CD4-positive, alpha-beta T cell treated with Interleukin-12 subunit alpha and Interleukin-12 subunit beta, for 1 hour (primary cell): ENCODE measurements at regions not wholly inside any gene's neighbourhood (a gene's known extent, or its start where the extent isn't known, plus 50 kb on each side); places are given as distances from the start of the nearest gene placed in this dataset.
"Not testable (repeated sequence)": the region's sequence is repeated elsewhere in the genome, so short reads cannot be mapped to it uniquely, and the experiment has no call there.

Source experiments
- DNase-seq: peaks from one replicate; pipeline ENCODE4 v3.0.0-alpha.2; 2020

DNA sequence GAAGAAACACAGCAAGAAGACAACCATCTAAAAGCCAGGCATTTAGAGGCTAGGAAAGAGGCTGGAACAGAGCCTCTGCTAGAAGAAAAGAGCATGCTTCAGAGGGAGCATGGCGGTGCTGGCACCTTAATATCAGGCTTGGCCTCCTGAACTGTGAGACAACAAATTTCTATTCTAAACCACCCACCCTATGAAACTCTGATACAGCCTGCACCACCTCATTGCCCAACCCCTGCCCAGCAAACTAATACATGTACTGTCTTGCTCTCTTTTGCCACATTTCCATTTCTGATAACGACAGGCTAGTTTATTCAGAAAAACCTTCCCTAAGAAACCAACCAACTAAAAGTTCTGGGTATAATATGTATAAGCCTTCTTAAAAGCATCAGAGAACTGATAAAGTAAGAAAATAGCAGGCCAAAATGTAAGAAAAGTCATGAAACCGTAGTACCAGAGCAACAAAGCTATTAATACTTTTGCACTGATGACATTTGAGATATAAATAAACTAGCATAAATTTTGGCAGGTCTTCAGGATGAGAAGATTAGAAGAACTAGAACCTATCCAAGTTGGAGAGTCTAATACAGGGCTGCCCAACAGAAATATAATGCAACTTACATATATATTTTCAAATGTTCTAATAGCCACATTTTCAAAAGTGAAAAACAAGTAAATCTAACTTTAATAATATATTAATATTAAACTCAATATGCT lies 184.7 kb upstream of the HSF2 start:
- DNase-seq = no peak

DNA sequence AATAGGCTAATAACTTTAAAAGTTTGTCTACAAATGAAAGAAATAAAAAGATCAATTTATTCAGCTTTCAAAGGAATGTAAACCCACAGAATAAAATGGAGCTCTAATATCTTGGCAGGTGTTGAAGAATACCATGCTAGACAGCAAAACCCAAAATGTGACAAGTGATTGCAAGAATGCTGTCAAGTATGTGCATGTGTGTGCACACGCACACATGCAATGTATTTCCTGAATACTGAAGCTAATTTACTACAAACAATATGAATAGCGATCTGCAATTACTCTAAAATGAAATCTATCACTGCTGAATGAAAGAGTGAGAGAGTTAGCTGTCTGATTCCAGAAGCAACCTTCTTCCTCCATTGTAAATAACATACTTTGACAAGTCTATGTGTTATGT lies 179.2 kb upstream of the HSF2 start:
- DNase-seq = no peak

DNA sequence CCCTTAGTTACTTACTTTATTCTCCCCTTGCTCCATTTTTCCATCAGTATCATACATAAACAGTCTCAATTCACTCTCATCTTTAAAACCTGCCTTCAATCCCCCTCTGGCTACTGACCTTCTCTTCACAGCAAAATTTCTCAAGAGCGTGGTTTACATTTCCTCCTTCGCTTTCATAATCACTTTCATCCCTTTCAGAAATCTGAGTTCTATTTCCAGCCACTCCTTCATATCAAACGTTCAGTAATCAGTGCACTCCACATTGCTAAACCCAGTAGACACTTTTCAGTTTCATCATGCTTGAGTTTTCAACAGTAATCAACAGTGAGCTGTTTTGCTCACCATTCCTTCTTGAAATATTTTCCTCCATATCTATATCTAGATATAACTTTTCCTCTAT lies 176.7 kb upstream of the HSF2 start:
- no peak for DNase-seq

DNA sequence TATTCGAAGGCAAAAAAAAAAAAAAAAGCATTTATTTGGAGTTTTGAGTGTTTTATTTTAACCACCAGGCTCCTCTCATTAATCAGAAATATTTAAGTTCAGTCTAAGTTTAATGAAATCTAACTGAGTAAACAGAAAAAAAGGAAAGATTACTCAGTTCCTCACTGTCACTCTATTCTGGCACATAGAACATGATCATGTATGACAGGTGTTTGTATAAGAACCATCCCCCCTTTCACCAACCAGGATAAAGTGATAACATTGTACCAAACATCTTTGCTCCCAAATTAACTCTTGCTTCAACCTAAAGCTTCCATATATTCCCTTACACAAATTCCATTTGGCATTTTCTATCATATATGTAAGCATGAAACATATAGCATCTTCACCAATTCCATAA lies 176.2 kb upstream of the HSF2 start:
- DNase-seq = no peak

DNA sequence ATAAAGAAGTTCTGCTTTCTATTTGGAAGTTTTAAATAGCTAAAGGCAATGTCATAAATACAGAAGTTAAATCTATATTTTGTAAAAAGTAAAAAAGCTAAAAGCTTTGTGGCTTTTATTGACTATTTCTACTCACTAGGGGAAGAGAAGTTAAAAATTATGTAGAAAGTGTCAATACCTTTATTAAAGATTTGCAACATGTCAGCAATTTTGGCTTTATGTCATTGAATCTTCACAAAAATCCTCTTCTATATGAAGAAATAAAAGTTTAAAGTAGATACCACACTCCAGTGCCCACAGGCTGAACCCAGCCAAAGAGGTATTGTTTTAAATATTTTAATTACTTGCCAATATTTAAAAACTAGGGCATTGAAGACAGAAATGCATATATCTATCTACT lies 160.6 kb upstream of the HSF2 start:
- DNase-seq = no peak

DNA sequence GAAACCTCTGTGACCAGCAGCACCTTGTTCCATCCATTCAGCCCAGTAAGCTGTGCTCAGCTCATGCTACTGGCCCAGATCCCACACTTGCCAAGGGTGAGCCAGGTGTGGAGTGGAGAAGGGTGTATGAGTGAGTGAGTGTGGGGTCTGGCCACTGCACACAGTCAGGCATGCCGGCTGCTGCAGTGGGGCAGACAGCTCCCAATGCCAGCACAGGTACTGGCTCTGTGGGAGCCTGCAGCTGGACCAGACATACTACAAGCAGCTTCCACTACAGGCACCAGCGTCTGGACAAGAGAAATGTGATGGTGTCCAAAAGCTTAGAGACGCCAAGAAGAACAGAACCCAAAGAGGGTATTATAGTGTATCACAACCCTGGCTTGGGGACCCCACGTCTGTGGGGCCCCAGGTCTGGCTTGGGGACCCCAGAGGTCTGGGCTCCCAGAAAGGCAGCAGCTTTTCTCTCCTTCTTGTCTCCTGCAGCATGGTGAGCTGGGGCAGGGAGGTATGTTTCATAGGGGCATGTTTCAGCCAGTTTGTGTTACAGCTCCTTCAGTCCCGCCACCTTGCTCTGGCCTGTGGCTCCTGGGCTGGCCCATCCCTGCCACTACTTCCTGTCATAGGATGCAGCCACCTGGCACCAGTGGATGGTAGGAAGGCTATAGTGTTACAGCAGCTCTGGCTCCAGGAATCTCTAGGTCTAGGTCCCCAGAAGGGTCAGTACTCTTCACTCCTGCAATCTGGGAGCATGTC lies 152.4 kb upstream of the HSF2 start:
- no peak for DNase-seq

DNA sequence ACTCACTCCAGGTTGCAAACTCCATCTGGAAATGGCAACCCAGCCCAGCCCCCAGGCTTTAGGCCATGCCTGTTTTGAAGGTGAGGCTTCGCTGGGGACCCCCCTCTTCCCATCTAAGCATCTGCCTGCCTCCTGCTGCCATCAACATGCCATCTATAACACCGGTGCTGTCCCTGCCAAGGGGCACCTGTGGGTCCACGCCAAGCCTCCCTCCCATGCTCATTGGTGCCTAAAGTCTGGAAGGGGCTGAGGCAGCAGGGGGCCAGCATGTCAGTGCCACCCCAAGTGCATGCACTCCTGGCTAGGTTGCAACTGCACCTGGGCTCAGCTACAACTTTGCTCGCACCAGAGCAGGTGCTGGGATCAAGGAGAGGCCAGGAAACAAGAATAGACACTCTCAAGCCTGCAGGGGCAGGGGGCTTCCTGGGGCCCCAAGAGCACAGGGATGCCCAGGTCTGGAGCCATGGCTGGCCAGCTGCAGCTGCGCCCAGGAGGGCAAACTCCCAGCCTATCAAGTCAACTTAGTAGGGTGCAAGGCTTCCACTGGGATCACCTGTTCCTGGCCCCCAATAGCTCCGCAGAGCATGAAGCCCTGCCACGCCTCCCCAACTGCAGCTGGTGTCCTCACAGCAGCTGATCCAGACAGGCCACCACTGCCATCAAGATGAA lies 151.3 kb upstream of the HSF2 start:
- DNase-seq = no peak

DNA sequence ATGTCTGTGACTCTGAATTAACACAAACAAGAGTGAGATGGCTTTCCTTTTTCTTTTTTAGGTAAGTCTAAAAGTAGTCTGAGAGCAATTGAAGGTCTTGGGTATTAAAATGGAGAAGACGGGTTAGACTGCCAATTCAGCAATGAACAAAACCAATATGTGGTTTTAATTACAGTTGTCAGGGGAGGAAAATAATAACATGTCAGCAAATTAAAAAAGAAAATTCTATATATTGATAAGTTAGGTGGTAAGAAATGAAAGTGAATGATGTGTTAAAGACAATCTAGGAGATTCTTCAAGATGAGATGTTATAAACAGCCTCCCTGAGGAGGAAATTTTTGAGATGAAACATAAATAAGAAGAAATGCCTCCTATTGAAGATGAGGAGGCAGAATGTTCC lies 150.6 kb upstream of the HSF2 start:
- no peak for DNase-seq

DNA sequence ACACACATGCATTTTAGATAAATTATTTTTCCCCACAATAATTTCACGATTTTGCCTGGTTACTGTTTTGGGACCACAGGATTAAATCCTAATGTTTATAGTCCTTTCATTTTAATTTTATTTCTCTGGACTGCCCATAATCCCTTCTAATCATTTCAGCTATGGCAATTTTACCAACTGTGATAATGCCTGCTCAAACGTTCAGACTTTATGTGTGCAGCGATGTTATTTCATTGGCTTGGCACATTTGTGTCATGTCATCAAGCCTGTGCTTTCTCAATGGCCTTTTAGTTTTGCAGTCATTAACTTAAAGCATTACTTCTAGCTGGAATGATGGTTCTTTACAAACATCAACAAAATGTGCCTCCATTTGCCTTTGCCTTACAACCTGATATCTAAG lies 140.6 kb upstream of the HSF2 start:
- no peak for DNase-seq

DNA sequence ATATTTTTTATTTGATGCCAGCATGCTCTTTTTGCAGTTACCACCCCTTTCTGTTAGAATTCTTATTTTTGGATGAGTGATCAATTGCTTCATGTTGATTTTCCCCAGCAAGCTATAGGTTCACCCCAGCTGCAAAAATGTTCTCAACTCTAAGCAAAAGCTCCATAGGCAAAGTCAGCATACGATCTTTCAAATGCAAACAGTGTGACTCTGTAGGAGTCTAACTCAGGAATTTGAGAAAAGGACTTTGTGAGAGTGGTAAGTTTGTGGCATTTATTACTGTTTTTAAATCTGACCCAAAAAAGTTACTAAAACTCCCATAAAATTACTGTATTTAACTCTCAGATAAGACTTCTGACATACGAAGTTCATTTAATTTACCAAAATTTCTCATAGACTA lies 134.9 kb upstream of the HSF2 start:
- DNase-seq = no peak

DNA sequence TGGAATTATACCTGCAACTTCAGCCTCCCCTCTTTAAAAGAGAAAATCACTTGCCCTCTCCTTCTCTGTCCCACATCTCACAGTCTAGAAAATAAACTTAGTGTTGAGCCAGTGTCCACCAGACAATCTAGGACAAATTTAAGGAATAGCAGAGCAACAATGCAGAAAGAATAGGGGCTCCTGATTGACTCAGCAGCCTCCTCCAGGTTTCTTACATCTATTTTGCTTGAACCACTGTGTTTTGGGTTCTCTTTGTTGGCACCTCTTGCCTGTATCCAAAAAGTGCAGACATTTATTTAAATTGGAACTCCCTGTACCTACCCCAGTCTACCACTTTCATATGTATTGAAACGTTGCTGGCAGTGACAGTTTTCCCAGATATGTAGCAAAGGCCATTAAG lies 133.7 kb upstream of the HSF2 start:
- no peak for DNase-seq

DNA sequence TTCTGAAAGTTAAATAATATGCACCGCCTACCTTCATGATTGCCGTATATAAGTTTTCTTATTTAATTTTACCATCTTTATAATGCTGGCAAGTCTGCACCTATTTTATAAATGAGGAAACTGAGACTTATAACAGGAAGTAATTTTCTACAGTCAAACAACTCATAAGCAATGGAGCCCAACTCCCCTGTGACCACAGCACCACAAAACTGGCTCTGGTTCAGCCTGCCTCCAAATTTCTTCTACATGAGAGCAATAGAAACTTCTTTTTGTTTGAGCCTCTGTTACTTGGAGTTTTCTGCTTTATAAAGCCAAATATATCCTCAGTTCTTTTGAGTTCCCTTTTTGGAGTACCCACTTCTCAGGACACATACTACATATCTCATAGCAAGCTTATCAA lies 131.1 kb upstream of the HSF2 start:
- no peak for DNase-seq

DNA sequence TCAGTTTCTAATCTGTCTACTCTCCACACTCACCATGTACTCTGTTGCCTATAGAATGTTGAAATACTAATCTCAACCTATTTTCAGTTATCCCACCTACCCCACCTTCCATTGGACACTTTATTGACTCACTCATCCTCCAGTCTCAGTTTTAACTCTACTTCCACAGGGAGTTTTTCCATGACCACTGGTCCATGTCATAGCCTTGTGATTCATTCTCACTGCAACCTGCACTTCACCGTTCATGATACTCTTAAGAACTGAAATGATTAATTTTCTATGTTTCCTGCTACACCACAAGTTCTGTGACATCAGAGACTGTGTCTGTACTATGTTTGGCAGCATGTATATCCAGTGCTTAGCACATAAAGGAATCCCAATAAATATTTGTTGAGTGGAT lies 122.8 kb upstream of the HSF2 start:
- no peak for DNase-seq

DNA sequence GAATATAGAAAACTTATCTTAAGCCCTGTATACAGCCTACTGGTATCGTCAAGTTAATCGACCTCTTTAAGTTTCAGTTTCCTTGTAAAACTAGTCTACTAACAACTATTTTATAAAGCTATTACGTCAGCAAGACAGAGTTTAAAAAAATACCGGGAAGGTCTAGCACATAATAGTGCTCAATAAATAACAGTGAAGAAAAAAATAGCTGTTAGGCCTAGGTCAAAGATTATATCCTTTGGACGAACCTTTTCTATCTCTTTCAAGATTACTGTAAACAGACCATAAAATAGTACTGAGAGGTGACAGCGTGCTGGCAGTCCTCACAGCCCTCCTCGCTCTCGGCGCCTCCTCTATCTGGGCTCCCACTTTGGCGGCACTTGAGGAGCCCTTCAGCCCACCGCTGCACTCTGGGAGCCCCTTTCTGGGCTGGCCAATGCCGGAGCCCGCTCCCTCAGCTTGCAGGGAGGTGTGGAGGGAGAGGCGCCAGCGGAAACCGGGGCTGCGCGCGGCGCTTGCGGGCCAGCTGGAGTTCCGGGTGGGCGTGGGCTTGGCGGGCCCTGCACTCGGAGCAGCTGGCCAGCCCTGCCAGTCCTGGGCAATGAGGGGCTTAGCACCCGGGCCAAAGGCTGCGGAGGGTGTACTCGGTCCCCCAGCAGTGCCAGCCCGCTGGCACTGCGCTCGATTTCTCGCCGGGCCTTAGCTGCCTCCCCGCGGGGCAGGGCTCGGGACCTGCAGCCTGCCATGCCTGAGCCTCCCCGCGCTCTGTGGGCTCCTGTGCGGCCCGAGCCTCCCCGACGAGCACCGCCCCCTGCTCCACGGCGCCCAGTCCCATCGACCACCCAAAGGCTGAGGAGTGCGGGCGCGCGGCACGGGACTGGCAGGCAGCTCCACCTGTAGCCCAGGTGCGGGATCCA lies 119.1 kb upstream of the HSF2 start:
- not testable (repeated sequence) for DNase-seq

DNA sequence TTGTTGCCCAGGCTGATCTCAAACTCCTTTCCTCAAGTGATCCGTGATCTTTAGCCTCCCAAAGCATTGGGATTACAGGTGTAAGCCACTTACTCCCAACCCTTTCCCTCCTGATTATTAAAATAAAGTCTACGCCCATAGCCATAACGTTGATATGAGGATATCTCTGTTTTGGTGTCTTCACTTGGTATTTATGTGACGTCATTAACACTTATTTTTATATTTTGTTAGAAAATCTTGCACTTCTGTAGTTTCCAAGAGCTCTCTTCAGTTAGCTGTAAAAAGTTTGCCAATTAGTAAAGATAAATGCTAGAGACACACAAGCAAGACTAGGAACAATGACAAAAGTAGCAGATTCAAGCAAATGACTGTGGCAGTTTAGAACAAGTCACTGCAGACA lies 115.6 kb upstream of the HSF2 start:
- no peak for DNase-seq

DNA sequence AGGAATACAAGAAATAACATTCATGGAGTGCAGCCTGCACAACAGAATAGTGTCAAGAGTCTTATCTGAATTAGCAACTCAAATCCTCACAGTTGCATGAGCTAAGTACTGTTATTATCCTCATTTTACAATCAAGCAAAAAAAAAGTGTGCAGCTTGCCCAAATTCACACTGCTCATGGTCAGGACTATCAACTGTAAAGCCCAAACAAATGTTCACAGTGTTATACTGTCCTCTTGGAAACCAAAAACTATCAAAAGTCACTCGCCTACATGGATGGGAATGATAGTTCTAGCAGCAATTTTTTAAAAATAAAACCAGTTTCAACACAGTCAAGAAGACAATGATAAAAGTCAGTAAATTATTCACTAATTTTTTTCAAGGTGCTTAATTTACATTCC lies 114.6 kb upstream of the HSF2 start:
- DNase-seq = no peak

DNA sequence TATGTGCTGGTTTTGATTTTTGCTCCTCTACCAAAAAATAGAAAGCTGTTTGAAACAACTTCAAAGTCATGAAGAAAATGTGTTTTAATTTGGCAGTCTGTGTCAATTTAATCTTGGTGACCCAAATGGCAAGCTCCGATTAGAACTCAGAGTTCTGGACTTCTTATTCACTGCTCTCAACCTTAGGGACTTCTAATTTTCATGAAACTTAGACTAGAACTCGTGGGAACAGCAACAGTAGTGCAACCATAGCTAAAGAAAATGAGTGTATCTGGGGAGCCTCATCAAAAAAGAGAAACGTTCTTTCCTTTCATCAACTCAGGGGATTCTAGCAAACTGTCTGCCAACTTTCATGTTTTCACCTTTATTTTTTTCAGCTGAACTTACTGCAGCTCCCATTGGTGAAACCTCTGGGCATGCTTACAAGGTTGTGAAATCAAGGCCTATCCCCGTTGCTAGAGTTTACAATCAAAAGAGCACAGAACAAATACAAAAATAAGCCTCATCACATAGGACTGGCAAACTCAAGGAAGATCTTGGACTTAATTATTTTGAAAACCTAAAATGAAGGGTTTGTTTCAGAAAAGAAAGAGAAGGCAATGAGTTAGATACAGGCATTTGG lies 114.0 kb upstream of the HSF2 start:
- no peak for DNase-seq

DNA sequence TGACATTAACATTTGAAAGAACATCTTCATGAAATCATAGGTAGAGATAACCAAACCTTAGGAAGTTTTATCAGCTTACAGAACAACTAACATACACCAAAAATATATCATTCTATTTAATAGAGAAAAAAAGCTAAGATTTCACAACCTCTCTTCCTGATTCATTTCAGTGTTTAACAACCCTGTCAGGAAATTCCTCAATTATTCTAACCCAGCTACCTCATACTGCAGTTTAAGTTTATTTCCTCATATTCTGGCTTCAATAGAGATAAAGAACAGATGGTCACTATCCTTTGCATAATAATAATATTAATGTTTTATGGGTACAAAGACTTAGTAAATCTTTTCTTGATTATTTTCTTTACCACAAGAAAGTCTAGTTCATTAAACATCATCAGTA lies 112.9 kb upstream of the HSF2 start:
- no peak for DNase-seq

DNA sequence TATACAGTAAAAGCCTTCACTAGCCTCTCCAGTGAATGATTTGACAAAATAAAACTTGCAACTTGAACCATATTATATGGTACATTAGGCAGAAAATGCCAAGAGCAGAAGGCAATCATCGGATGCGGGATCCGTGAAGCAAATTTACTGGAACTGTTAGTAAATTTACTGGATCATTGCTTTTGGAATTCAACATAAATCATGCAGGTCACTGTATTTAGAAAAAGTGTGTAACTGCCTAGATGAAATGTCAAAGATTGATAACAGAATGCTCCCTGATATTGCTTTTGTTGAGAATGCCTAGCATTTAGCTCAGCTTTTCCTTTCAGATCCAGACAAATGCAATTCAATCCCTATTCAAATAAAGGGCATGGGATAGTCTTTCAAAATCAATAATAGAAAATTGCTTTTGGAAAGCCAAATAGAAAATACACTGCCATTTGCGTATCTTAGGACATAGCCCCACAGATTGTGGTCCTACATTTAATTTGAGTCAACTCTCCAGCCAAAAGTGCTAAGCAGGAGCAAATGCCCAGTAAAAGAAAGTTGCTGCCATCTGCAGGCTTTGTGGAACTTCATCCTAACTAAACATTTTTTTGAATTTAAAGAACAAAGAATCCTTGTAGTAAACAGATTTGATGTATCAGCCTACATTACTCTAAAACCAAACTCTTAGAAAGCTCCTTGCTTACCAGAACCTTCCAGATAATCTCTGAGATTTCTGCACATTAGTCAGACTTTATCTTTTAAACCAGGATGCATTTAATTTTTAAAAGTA lies 109.5 kb upstream of the HSF2 start:
- DNase-seq = no peak

DNA sequence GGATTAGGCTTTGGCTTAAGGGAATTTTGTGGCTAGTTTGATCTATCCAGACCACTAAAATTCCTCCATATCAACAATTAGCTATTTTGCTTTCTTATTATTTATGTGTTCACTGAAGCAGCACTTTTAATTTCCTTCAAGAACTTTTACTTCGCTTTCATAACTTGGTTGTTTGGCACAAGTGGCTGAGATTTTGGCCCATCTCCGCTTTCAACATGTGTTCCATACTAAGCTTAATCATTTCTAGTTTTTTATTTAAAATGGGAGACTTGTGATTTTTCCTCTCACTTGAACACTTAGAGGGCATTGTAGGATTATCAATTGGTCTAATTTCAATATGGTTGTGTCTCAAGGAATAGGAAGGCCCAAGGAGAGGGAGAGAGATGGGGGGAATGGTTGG lies 102.4 kb upstream of the HSF2 start:
- no peak for DNase-seq

DNA sequence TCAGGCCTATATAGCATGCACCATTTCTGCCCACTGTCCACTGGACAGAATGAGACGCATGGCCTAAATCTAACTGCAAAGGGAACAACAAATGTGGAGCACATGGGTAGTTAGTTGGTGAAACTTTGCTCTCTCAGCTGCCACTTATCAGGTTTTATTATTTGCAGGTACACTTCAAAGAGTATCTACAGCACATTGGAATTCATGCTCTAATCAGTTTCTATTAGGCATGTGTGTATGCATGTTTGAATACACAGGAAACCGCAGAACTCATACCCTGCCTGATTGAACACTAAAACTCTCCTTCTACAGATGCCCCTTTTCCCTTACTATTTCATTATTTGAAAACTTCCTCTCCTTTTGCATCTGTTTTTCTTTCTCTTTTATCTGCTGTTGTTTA lies 97.4 kb upstream of the HSF2 start:
- no peak for DNase-seq

DNA sequence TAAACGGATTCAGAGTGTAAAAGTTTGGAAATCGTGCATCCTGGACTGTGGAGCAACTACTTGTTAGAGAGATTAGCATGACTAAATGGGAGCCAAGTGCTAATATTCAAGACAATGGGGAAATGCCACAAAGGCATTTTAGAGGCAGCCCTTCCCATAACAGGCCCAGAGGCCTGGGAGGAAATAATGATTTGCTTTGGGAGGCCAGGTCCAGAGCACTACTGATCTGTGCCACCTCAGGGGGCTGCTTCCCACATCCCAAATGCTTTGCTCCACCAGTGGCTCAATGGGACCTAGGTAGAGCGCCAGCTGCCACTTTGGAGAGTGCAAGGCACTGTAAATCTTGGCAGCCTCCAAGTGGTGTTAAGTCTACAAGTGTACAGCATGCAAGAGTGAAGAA lies 91.9 kb upstream of the HSF2 start:
- no peak for DNase-seq
